Pons (tissue), 1 donor: ENCODE measurements at regions not wholly inside any gene's neighbourhood (a gene's known extent, or its start where the extent isn't known, plus 50 kb on each side); places are given as distances from the start of the nearest gene placed in this dataset.
"Not testable (repeated sequence)": the region's sequence is repeated elsewhere in the genome, so short reads cannot be mapped to it uniquely, and the experiment has no call there.

Experiments used
- DNase-seq: peaks from one replicate; pipeline ENCODE4 v3.0.0-alpha.2; 2016; ENCODE audit warnings: low spot score

DNA sequence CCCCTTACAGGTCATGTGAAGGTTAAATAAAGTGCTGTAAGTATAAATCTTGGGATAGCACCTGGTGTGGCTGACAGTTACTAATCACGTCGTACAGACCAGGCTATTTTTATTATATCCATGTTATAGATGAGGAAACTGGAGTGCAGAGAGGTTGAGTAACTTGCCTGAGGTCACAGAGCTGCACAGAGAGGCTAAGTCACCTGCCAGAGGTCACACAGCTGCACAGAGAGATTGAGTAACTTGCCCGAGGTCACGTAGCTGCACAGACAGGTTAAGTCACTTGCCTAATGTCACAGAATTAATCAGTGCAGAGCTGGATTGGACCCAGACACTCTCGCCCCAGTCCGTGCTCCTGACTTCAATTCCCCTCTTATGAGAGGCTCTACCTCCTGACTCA lies 171.5 kb downstream of the NUP210 start:
- no peak for DNase-seq

GRCh38 chr3:13245615-13245978 lies 172.4 kb upstream of the IQSEC1 start:
- no peak for DNase-seq

DNA sequence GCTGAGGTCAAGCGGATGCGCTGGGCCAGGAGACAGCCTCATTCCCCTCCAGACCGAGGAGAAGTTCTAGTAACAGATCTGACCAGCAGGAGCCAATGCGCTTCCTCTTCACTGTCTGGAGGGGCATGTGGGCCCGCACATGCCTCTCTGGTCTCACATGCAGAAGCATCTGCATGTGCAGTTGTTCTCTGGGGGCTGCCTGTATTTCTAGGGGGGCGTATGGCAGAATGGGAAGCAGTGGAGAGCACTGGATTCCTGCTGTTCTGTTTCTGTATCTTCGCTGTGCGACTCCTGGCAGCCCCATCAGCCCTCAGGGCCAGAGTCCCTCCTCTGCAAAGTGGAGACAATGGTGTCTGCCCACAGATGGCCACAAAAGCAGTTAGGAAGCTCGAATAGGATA lies 170.4 kb upstream of the IQSEC1 start:
- DNase-seq: no peak

DNA sequence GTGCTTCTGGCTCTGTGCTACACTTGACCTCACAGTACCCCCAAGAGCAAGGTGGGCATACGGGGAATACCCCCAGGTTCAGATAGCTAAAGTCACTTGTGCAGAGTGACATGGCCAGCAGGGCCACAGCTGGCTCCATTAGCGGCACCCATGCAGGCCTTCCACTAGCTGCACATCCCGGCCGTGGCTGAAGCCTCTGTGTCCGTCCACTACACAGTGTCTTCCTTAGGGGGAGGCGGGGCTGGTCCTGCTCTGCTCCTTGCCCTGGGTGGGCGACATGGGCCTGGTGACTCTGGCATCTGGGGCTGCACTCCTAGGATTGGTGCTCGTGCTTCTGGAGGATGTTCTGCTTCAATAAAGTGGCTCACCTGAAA lies 169.1 kb upstream of the IQSEC1 start:
- DNase-seq: no peak

DNA sequence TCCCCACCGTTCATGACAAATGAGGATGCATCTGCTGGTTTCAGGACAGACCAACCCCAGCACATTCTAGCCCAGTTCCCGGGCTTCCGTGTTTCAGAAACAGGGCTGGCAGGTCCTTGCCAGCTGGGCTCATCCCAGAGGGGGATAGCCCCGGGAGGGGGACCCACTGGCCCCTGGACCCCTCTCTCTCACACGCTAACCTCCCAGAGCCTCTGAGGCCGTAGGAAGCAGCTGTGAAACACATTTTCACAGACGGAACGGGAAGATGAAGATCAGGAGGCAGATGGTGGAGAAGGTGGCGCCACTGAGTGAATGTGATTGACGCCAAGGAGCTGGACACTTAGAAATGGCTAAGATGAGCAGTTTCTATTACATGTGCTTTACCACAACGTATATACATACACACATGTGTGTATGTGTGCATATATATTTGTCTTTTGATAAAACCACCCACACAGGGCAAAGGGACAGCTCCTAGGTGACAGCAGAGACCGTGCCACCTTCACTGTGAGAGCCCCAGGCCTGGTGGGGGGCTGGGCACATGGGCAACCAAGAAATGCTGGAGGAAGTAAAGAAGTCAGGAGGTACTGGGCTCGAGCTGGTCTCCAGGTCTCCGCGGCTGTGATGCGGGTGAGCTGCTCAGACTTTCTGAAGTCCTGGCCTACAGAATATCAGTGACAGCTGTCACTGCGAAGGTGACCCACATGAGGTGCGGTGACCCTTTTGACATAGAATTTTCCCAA lies 168.6 kb upstream of the IQSEC1 start:
- no peak for DNase-seq

DNA sequence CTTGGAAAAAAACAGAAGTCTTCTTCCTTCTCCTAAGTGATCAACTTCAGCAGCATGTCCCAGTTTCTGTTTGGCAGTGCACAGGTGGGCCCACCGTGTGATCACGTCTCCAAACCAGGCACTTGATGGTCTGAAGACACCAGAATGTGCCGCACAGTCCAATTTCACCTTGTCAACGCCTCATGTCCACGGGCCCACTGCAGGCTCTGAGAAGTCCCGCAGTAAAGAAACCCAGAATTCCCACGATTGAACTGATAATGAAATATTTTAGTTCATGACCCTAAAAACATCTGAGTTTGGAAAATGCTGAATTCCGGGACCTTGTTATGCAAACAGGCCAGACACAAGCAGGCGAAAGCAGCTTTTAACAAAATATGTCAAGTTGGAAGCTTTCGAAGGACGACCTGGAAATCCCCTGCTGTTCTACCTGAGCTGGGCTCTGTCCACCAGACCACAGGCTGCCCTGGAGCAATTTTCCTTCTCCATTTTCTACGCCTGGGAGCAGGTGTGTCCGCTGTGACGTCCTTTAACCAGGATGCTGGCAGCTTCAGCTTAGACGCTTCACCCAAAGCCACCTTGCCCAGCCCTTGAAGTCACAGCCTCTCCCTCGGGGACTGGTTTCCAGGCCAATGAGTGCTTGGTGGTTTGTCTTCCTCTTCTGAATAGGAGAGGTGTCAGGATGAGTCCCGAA lies 167.8 kb upstream of the IQSEC1 start:
- no peak for DNase-seq

GRCh38 chr3:13239467-13239760 lies 166.2 kb upstream of the IQSEC1 start:
- DNase-seq: no peak

DNA sequence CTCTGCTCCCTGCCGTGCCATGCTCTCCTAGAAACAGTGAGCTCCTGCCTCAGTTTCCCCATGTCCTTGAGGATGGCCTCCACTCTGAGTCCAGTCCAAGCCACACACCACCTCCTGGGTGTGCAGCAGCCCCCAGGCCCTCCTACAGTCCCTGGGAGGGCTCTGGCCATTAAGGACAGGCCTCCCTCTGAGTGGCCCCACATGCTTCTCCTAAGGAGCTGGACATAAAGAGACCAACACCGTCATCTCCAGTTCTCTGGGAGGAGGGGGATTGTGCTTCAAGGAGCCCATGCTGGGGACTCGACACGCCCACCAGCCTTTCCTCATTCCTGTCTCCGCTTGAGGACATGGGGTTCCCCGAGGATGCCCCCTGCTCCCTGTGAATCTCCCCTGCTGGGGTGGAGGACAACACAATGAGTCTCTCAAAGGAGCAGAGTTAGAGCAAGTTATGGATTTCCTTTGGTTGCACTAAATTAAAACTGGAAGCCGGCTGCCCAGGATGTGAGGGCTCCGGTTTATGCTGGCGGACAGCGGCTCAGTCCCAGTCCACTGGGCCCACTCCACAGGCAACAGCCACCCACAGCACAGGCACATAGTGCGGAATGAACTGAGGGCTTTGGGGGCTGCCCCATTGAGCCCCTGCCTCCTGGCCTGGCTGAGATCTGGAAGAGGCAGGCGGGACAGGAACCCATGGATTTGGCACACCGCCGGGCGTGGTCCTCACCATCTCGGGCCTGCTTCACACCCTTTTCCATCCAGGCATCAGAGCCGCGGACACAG lies 165.6 kb upstream of the IQSEC1 start:
- no peak for DNase-seq

DNA sequence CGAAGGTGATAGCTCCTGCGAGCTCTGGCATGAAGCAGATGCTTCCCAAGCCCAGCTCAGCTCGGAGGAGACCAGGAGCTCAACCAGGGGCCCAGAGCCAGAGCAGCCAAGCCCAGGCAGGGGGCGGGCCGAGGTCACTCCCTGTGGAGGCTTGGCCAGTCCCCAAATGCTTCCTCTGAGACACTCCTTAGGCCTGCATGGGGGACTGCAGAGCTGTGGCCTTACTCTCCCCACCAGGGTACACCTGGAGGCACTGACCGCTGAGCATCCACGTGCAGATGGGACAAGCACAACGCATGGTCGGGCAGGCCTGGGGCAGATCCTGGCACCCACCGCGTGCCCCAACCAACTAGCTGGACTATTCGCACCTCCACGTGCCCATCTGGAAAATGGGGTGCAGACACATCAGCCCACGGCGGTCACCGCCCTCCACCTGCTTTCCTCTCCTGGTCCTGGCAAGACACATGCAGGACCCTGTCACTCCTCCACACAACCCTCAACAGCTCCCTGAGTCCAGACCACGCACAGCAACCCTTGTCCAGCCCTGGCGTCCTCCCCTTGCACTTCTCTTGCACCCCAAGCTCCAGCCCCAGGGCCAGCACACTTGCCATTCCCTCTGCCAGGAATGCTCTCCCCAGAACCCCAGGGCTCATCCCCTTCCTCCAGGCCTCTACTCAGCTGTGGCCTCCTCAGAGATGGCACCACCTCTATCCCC lies 164.7 kb upstream of the IQSEC1 start:
- DNase-seq: no peak

DNA sequence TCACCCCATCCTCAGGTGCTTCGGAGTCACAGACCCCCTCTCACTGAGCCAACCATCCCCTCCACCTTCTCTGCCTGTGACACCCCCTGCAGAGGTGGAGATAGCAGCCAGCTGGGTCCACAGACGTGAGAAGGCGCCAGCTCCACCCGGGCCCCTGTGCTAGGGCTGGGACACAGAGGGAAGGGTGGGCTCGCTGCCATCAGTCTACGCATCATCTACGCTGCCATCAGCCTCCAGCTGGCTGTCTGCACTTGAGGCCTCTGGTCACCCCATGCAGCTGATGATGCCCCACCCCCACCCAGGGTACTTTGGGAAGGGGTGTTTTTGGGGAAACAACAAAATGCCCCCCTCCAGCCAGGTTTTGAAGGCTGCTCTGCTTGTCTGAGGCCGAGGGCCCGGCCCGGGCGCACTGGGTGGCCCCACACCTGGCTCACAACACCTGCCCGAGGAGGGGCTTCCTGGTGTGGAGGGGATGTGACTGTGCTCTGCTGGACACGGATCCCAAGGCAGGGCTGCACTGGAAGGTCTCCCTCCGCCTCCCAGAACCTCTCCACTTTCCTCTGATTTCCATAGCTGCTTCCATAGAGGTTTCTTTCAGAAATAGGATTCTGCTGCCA lies 163.4 kb upstream of the IQSEC1 start:
- DNase-seq: no peak

DNA sequence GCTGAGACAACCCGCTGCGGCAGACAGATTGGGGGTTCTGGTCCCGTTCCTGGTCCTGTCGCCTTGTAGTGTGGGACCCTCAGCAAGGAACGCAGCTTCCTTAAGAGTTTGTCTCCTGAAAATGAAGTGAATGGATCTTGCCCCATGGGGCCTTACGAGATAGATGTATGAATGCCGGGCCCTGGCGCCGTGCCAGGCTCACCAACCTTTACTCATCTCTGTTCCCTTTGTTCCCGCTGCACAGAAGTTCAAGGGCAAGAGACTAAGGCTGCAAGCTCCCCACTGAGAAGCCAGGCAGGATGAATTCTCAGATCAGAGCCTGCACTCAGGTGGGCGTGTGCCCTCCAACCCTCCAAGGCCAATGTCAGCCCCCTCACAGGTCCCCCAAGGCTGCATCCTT lies 162.7 kb upstream of the IQSEC1 start:
- DNase-seq: no peak

DNA sequence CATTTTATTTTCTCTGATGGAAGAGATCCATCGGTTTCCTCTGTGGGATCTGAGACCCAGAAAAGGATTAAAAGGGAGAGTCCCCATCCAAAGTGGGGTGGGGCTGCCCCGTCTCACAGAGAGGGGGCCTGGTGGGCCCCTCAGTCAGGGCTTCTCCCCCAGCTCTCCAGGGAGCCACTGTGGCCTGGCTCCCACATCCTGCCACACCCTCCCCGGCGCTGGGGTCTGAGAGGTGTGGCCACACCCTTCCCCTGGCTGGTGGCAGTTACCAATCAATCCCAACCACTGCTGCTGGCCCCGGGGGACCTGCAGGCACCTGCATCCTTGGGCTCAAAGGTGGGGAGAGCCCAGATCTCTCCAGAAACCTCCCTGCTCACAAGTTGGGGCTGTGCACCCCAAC lies 161.8 kb upstream of the IQSEC1 start:
- no peak for DNase-seq

DNA sequence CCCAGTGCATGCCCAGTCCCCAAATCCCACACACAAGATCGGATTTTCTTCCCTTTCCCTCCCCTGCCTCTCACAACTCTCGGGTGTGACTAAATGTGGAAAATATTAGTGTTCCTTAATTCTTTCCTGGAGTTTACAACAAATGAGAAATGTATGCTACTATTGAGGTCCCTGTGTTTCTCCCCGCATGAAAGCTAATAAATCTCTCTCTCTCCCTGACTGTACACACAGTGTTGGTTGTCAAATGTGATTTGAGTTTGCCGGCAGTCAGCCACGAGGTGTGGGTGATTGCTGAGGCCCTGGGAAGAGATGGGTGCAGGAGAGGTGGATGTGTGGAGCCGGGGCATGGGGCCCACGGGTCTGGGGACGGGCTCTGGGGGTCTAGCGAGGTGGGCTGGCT lies 161.4 kb upstream of the IQSEC1 start:
- no peak for DNase-seq

GRCh38 chr3:13233487-13234485 lies 160.6 kb upstream of the IQSEC1 start:
- DNase-seq: no peak

DNA sequence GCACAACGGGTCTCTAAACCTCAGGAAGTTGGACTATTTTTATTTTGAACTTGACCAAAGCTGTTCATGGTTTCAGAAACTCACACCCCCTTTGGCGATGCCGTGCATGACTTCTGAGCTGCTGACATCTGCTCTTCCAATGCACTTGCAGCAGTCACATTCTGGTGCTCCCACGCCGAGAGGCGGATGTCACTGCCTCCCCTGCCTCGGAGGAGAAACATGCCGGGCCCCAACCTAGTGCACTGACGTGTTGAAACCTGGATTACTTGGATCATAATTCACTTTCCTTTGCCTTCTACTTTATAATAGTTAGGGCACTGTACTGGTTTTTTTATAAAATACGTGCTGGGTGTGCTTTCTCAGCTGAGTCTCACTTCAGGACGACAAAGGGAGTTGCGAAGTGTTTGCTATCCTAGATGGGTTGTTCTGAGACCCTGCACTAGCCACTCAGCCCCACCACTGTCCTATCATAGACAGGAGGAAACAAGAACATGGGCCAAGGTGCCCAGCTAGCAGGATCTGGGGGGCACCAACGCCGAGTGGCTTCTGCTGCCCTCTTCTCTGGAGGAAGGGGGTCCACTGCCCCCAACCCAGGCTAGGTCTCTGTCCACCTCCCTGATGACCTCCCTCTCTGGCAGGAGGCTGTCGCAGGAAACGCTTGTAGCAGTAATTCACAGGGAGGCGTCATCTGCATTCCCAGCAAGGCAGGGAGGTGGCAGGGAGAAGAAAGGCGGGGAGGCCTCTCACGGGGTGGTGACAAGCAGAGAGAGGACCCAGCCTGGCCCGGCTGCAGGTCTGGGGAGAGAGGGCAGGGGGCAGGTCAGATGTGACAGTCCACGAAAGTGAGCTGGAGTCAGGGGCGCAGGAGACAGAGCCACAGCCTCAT lies 158.8 kb upstream of the IQSEC1 start:
- no peak for DNase-seq

GRCh38 chr3:13229273-13229949 lies 156.2 kb upstream of the IQSEC1 start:
- no peak for DNase-seq

GRCh38 chr3:13228584-13228983 lies 155.4 kb upstream of the IQSEC1 start:
- no peak for DNase-seq

DNA sequence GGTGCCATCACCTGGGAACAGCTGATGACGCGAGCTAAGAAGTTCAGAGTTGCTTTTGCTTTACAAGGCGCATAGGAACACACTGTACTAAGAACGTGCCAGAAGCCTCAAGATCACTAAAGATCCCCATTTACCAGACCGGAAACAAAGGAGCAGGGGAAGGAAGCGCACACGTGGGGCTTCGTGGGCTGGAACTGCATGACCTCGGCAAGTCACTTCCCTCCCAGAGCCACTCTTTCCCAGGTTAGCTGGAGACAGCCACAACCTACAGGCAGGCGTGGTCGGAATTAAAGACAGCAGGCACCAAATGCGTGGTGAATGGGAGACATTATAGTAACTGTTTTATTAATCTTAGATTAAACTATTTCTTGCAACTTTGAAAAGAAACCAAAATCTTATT lies 154.9 kb upstream of the IQSEC1 start:
- not testable (repeated sequence) for DNase-seq
